ENCODE measurements at regions not wholly inside any gene's neighbourhood (a gene's known extent, or its start where the extent isn't known, plus 50 kb on each side); places are given as distances from the start of the nearest gene placed in this dataset.
"Not testable (repeated sequence)": the region's sequence is repeated elsewhere in the genome, so short reads cannot be mapped to it uniquely, and the experiment has no call there.

- no peak for DNase-seq (ENCODE audit: low read depth)
Measured at GRCh38 chr2:16200554-16201193, 260.3 kb downstream of the MYCN start.

DNA sequence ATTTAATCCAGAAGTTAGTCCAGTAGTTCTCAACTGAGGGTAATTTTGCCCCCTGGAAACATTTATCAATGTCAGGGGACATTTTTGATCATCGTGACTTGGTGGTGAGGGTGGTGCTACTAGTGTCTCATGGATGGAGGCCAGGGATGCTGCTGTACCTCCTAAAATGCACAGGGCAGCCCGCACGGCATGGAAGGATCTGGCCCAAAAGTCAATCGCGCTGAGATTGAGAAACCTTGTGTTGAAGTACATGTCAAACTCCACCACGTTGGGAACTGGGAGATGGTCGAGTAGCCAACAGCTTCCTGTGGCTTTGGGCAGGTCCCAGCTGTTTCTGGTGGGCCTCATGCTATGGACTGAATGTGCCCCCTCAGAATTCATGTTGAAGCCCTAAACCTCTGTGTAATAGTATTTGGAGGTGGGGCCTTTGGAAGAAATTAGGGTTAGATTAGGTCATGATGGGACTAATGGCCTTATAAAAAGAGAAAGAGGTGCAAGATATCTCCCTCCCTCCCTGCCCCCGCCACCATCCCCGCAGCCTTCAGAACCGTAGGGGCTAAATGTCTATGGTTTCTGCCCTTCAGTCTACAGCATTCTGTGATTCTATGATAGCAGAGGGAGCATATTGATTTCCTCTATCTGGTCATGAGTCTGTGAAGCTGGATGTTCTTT, 259.7 kb downstream of the MYCN start:
- DNase-seq (ENCODE audit: low read depth): no peak

- DNase-seq (ENCODE audit: low read depth): not testable (repeated sequence)
Measured at GRCh38 chr2:16199241-16199640, 258.9 kb downstream of the MYCN start.

GRCh38 chr2:16198166-16198912, 258.0 kb downstream of the MYCN start:
- DNase-seq (ENCODE audit: low read depth): no peak

DNA sequence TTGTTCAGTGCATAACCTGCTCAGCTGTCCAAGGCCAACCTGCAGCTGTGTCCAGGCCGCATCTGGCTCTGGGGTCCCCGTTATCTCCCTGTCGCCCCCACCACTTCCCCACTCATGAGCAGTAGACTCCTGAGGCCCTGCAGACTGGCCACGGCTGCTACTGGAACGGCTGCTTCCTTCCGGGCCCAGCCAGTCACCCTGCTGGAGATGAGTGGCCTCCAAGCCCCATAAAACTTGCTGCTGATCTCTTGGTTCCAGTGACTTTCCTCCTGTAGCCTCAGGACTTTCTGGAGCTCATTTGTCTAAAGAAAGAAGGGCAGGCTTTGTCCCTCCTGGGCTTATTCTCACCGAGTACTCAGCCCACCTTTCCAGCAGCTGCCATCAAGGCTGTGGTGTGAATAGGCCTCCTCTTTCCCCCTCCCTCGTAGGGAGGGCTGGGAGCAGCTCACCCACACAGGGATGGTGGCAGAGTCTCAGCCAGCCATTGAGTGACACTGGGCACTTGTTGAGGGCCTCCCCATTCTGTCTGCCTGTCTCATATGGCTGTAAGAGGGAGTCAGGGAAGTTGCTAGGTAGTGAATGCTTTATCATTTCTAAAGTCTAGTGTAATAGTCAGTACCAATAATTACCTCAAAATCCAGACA, 257.3 kb downstream of the MYCN start:
- DNase-seq (ENCODE audit: low read depth): no peak

- DNase-seq (ENCODE audit: low read depth): no peak
Measured at GRCh38 chr2:16196687-16197503, 256.5 kb downstream of the MYCN start.

DNA sequence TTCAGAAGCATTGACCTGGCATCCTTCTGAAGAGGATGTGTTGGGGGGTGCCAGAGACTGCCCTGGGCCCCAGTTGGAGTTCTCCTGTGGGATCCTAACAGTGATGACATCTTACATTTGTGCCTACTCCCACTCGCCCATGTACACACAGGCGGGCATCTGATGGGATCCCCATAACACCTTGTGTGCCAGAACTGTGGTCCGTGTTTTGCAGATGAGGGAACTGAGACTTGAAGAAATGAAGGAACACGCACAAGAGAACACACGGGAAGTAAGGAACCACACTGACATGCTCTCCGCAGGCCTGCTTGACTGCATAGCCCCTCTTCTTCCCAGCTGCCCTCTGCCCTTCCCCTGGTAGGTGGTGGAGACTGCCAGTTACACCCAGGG, 255.3 kb downstream of the MYCN start:
- no peak for DNase-seq (ENCODE audit: low read depth)

DNA sequence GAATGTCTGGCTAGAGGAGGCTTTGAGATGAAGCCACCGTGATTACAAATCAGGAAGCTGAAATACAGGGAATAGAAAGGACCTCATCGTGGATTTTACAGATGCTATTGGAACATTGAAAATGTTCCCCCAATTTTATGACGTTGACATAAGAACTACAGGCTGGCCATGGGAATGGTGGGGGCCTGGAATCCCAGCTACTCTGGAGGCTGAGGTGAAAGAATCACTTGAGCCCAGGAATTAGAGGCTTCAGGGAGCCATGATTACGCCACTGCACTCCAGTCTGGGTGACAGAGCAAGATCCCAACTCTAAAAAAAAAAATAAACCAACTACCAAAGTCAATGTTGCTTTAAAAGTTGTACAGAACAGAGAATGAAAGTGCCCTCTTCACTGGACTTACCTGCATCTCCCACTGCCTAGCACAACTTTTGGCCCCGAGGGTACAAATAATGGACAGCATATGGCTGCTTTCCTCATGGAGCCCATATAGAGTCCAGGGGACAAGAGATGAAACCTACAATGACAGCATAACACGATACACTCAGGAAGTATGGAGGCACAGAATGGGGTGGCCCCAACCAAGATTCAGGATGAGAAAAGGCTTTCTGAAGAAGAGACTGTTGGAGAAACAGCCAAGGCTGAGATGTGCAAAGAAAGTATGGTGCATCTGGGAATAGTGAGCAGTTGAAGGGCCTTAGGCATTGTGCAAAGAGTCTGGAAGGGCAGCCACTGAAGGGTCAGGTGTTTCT, 254.8 kb downstream of the MYCN start:
- DNase-seq (ENCODE audit: low read depth): no peak

- DNase-seq (ENCODE audit: low read depth): no peak
Measured at GRCh38 chr2:16194530-16194929, 254.2 kb downstream of the MYCN start.

DNA sequence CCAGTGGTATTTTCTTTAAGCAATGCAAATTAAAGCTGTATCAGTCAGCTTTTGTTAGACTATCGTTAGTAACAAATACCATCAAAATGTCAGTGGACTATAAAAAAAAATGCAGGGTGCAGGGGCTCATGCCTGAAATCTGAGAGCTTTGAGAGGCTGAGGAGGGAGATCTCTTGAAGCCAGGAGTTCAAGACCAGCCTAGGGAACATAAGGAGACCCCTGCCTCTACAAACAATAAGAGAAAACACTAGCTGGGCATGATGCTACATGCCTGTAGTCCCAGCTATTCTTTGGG, 253.7 kb downstream of the MYCN start:
- no peak for DNase-seq (ENCODE audit: low read depth)

- DNase-seq (ENCODE audit: low read depth): no peak
Measured at GRCh38 chr2:16192416-16193216, 252.3 kb downstream of the MYCN start.

DNA sequence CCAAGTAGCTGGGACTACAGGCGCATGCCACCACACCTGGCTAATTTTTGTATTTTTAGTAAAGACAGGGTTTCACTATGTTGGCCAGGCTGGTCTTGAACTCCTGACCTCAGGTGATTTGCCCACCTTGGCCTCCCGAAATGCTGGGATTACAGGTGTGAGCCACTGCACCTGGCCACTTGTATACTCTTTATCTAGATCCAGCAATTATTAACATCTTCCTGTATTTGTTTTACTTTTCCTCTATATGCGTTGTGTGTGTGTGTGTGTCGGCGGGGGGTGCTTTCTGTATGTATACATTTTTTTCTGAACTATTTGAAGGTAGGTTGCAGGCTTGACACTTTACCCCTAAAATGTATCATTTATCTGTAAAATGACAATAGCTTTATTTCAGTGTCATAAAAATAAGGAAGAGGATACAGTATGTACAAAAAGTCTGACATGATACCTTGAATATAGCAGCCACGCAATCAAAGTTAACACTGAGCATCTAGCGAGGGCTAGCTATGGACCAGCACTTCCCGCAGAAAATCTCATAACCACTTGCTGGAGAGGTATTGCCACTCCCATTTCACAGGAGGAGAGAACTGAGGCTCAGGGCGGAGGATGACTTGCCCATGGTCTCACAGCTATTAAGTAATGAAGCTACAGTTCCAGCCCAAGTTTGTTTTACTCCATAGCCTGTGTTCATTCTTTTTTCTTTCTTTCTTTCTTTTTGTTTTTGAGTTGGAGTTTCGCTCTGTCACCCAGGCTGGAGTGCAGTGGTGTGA, 251.3 kb downstream of the MYCN start:
- no peak for DNase-seq (ENCODE audit: low read depth)

DNA sequence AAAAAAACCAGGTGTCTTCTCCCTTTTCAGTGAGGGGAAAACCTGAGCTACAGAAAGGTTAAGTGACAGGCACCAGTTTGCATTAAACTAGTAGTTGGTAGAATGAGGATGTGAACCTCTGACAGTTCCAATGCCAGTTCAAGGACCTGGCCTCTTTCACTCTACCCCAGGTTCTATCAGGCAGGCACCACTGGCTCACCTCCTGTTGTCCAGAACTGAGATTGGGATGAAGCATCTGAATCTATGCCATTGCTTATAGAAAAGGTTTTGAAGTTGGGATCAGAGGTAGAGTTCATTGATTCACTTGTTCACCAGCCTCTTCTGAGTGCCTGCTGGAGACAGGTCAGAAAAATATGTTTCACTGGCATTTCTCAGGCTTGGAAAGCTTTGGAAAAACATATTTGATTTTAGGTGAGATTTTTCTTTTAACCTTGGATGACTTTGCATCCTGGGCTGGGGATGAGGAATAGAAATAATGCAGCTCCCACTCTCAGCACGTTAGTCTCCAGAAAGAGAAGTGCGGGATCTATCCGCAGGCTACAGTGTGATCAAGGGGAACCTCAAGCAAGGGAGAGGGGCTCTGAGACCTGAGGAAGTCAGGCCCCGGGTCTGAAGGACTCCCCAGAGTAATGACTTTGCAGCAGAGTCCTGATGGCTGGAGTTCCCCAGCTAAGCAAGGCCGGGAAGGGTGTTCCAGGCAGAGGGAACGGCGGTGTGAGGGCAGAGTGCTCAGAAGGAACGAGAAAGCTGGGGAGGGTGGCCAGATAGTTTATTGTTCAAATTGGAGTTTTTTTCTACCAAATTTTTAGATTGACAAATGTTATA, 250.3 kb downstream of the MYCN start:
- no peak for DNase-seq (ENCODE audit: low read depth)

DNA sequence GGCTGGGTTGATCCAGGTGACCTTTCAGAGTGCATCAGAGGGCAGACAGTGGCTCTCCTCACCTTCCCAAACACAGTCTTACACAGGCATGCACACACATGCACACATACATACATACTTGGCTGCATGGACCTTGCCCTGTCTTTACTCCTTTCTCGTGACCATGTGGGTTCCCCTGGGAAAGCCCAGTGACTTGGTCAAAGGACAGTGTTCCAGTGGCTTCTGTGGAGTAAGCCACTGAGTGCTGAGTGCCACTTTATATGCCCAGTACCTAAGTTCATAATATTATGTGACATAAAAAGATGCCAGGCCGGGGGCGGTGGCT, 249.4 kb downstream of the MYCN start:
- DNase-seq (ENCODE audit: low read depth): no peak

DNA sequence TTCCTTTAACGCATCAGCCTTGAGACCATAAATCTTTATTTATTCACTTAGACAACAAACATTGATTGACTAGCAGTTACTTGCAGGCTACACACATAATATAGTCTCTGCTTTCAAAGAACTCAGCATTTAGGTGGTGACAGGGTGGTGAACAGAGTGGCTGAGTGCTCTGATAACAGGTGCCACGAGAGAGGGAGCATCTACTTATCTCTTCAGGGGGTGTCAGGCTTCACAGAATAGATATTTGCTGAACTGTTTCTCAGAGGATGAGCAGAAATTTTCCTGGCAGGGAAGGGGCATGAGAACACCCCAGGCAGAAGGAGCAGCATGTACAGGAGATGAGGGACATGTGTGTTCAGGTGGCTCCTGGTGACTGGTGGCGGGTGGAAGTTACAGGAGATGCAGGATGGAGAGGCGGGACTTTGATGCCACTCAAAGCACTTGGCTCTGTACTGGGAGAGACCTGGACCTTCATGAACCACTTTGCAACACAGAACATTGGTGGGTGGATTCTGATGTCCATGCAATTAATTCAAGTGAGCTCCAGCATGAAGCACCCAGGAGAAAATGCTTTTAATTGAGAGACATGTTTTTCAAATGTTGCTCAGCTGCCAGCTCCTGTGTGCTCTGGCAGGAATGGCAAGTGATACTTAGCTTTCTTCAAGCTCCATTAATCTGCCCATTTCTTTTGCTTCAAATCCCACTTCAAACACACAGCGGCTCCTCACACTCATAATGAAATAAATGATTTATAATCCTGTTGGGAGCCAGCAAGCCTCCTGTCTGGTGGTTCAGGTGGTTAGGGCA, 248.9 kb downstream of the MYCN start:
- DNase-seq (ENCODE audit: low read depth): no peak

GRCh38 chr2:16188261-16188890, 248.0 kb downstream of the MYCN start:
- DNase-seq (ENCODE audit: low read depth): no peak

- no peak for DNase-seq (ENCODE audit: low read depth)
Measured at GRCh38 chr2:16187482-16187817, 247.1 kb downstream of the MYCN start.

All from amniotic epithelial cell (primary cell).